ENCODE measurements at regions not wholly inside any gene's neighbourhood (a gene's known extent, or its start where the extent isn't known, plus 50 kb on each side); places are given as distances from the start of the nearest gene placed in this dataset.

DNA sequence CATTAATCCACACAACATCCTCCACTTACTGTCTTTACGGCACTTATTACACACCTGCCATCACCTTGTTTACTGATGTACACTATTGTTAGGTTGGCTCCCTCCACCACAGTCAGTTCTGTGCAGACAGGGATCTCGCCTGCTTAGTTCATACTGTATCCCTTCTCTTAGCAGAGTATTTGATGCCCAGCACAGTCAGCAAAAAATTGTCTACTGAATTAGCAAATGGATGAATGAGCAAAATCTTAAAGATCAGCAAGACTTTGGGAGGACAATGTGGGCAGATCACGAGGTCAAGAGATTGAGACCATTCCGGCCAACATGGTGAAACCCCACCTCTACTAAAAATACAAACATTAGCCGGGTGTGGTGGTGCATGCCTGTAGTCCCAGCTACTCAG lies 109.8 kb upstream of the ATXN1 start:
- intact Hi-C loops (cut with micrococcal nuclease) (no loop called here), dilution Hi-C loops (cut with MboI; ENCODE audit: extremely low pct_ligation_motif_present, low sequenced_read_pairs) (no loop called here)
- Histone ChIP-seq H3K27ac (ENCODE audit: insufficient read depth, low read depth, low read length) (no peak overlapping the region), H3K4me2 (ENCODE audit: insufficient read depth, low read length) (no peak overlapping the region), H3K9ac (replicated peaks; ENCODE audit: extremely low read depth, insufficient read depth, low read length) (no peak overlapping the region), H3K9me1 (replicated peaks; ENCODE audit: control insufficient read depth, extremely low read depth, insufficient read depth, low read length) (no peaks in the 10 kb centered on the region), H2AFZ (ENCODE audit: low read depth, low read length) (no peak overlapping the region), H4K20me1 (replicated peaks; ENCODE audit: control insufficient read depth, extremely low read depth, insufficient read depth, low read length) (no peaks in the 10 kb centered on the region), H3K79me2 (ENCODE audit: control insufficient read depth, insufficient read depth, low read length) (no peaks in the 10 kb centered on the region), H3K9me3 (replicated peaks; ENCODE audit: control insufficient read depth, insufficient read depth, low read length) (no peaks in the 10 kb centered on the region), H3K4me1 (ENCODE audit: control insufficient read depth, extremely low read depth, insufficient read depth, low read length) (no peaks in the 10 kb centered on the region), H3K4me3 (replicated peaks in 1 of 3; ENCODE audit: insufficient read depth in 1 of 3, low read depth in 1 of 3, low read length in 3 of 3) (no peak overlapping the region), H3K27me3 (ENCODE audit: control insufficient read depth in 2 of 2, insufficient read depth in 2 of 2, low read length in 2 of 2) (peaks cover 3 to 8% of the 10 kb centered on the region in 2 experiments), H3K36me3 (ENCODE audit: control insufficient read depth in 2 of 2, extremely low read depth in 1 of 2, insufficient read depth in 2 of 2, low read length in 2 of 2) (no peaks in the 10 kb centered on the region)
- ChIA-PET POLR2A (no interaction called here), CTCF (interaction anchor here (1.6 kb wide), 1 partner anchor 94 kb away, joined by 4 read pairs; no protein-coding TSS in a partner anchor)
- FAIRE-seq (no peak), DNase-seq (ENCODE audit: low read depth, low spot score) (no peak)
- BruUV-seq (replicated peaks) = no TSS peak
- TF ChIP-seq MYC (IDR thresholded peaks at IDR 0.05; ENCODE audit: low read depth, low read length) (no peak), JUN (IDR thresholded peaks at IDR 0.05; ENCODE audit: borderline replicate concordance, insufficient read depth, insufficient read length, low read depth) (no peak), POLR2AphosphoS5 (IDR thresholded peaks at IDR 0.05; ENCODE audit: insufficient read depth, low read depth, low read length) (no peak), GATA2 (IDR thresholded peaks at IDR 0.05; ENCODE audit: insufficient read depth, insufficient read length, low read depth, low read length) (no peak), EZH2 (IDR thresholded peaks at IDR 0.05; ENCODE audit: borderline replicate concordance, low read depth, low read length, severe bottlenecking) (no peak), FOS (IDR thresholded peaks at IDR 0.05; ENCODE audit: borderline replicate concordance, insufficient read depth, low read length) (no peak), POLR2A (IDR thresholded peaks at IDR 0.05; ENCODE audit: low read depth, low read length) (no peak)
- TF ChIP-seq, protein P1, sequence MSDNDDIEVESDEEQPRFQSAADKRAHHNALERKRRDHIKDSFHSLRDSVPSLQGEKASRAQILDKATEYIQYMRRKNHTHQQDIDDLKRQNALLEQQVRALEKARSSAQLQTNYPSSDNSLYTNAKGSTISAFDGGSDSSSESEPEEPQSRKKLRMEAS (IDR thresholded peaks at IDR 0.05; ENCODE audit: insufficient read depth, insufficient read length) = no peak
- TF ChIP-seq, protein P2, sequence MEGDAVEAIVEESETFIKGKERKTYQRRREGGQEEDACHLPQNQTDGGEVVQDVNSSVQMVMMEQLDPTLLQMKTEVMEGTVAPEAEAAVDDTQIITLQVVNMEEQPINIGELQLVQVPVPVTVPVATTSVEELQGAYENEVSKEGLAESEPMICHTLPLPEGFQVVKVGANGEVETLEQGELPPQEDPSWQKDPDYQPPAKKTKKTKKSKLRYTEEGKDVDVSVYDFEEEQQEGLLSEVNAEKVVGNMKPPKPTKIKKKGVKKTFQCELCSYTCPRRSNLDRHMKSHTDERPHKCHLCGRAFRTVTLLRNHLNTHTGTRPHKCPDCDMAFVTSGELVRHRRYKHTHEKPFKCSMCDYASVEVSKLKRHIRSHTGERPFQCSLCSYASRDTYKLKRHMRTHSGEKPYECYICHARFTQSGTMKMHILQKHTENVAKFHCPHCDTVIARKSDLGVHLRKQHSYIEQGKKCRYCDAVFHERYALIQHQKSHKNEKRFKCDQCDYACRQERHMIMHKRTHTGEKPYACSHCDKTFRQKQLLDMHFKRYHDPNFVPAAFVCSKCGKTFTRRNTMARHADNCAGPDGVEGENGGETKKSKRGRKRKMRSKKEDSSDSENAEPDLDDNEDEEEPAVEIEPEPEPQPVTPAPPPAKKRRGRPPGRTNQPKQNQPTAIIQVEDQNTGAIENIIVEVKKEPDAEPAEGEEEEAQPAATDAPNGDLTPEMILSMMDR (IDR thresholded peaks at IDR 0.05; ENCODE audit: extremely low read depth in 1 of 2, insufficient read depth in 1 of 2, low read depth in 1 of 2, low read length in 2 of 2) = no peak

All from endothelial cell of umbilical vein (primary cell).